WERI-Rb-1 (cell line): ENCODE measurements at regions not wholly inside any gene's neighbourhood (a gene's known extent, or its start where the extent isn't known, plus 50 kb on each side); places are given as distances from the start of the nearest gene placed in this dataset.
"Not testable (repeated sequence)": the region's sequence is repeated elsewhere in the genome, so short reads cannot be mapped to it uniquely, and the experiment has no call there.

Experiments
- DNase-seq: peaks from one replicate; pipeline ENCODE4 v3.0.0-alpha.2; 2020
- H3K27ac ChIP-seq: fragments of 250-450 bp; sonication (Bioruptor Pico); 2 replicates; pipeline ENCODE4 v1.5.1; 2020; ENCODE audit warnings: mild to moderate bottlenecking, moderate library complexity
- H3K27me3 ChIP-seq: fragments of 250-450 bp; sonication (Bioruptor Pico); 2 replicates; pipeline ENCODE4 v1.5.1; 2021; ENCODE audit warnings: mild to moderate bottlenecking, low read depth, moderate library complexity; ENCODE audit not compliant: insufficient read depth, severe bottlenecking
- H3K36me3 ChIP-seq: fragments of 250-450 bp; sonication (Bioruptor Pico); 2 replicates; pipeline ENCODE4 v1.5.1; 2020; ENCODE audit warnings: mild to moderate bottlenecking, moderate library complexity
- H3K4me3 ChIP-seq: 2 replicates; pipeline ENCODE4 v1.5.1; 2011; ENCODE audit warnings: low read depth, mild to moderate bottlenecking, control low read depth, low read length
- H3K9me3 ChIP-seq: fragments of 250-450 bp; sonication (Bioruptor Pico); 2 replicates; pipeline ENCODE4 v1.5.1; 2021; ENCODE audit warnings: mild to moderate bottlenecking, moderate library complexity; ENCODE audit not compliant: severe bottlenecking
- TF ChIP-seq, protein P1 (sequence below): IDR thresholded peaks from 2 replicates; pipeline ENCODE4 v1.5.1; 2011; ENCODE audit warnings: low read depth, mild to moderate bottlenecking, control low read depth, inconsistent platforms, low read length

GRCh38 chr13:38228322-38228721 lies 121.3 kb upstream of the UFM1 start:
- H3K36me3 ChIP-seq = no peaks in the 10 kb centered on the region
- no peak overlapping the region for H3K27ac ChIP-seq
- no peak overlapping the region for H3K4me3 ChIP-seq
- no peaks in the 10 kb centered on the region for H3K9me3 ChIP-seq
- no peaks in the 10 kb centered on the region for H3K27me3 ChIP-seq
- TF ChIP-seq, protein P1, sequence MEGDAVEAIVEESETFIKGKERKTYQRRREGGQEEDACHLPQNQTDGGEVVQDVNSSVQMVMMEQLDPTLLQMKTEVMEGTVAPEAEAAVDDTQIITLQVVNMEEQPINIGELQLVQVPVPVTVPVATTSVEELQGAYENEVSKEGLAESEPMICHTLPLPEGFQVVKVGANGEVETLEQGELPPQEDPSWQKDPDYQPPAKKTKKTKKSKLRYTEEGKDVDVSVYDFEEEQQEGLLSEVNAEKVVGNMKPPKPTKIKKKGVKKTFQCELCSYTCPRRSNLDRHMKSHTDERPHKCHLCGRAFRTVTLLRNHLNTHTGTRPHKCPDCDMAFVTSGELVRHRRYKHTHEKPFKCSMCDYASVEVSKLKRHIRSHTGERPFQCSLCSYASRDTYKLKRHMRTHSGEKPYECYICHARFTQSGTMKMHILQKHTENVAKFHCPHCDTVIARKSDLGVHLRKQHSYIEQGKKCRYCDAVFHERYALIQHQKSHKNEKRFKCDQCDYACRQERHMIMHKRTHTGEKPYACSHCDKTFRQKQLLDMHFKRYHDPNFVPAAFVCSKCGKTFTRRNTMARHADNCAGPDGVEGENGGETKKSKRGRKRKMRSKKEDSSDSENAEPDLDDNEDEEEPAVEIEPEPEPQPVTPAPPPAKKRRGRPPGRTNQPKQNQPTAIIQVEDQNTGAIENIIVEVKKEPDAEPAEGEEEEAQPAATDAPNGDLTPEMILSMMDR = no peak
- DNase-seq = no peak

DNA sequence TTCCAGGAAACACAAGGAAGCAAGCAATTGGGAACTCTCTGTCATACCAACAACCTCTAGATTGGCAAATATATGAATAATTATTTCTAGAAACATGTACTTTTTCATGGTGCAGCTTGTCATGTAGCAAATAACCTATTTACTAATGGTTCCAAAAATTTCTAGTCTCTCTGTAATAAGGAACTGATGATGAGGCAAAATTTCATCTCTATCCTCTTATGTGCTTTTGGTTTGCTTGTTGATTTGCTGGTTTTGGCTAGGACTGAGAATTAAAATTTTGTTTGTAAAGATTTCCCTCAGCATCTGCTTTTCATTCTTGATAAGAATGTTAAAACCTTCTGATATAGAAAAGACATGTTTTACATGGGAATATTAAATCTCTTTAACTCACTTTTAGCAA lies 123.2 kb upstream of the UFM1 start:
- no peaks in the 10 kb centered on the region for H3K36me3 ChIP-seq
- H3K4me3 ChIP-seq = no peak overlapping the region
- DNase-seq = no peak
- TF ChIP-seq, protein P1 = no peak
- no peaks in the 10 kb centered on the region for H3K27me3 ChIP-seq
- H3K27ac ChIP-seq = no peak overlapping the region
- H3K9me3 ChIP-seq = no peaks in the 10 kb centered on the region

GRCh38 chr13:38223089-38223488 lies 126.6 kb upstream of the UFM1 start:
- Histone ChIP-seq H3K27me3 (no peaks in the 10 kb centered on the region), H3K4me3 (no peak overlapping the region), H3K9me3 (no peaks in the 10 kb centered on the region), H3K36me3 (no peaks in the 10 kb centered on the region), H3K27ac (no peak overlapping the region)
- peak; percentile 11 for DNase-seq
- TF ChIP-seq, protein P1 = peak; percentile 35; the same call in 1 of the 2 replicates

- H3K9me3 ChIP-seq, H3K27ac ChIP-seq, H3K4me3 ChIP-seq, H3K36me3 ChIP-seq, H3K27me3 ChIP-seq, DNase-seq: not testable (repeated sequence)
These were observed 128.5 kb upstream of the UFM1 start for GRCh38 chr13:38221120-38221519.

DNA sequence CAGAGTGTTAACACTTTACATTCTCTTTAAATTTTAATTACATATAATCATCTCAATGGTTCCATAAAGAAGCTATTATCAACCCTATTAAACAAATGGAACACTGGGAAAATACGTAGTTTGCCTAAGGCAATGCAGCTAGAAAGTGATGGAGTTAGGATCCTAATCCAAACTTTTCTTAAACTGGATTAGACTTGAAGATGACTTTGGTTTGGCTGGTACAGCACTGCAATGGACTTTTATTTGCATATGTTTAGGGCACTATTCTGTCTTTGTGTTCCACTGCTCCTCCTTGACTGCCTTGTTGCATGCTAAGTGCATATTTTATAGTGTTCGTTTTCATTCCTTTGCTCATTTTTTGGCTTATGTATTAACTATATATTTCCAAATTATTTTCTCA lies 133.5 kb upstream of the UFM1 start:
- TF ChIP-seq, protein P1 = no peak
- no peak overlapping the region for H3K4me3 ChIP-seq
- no peaks in the 10 kb centered on the region for H3K9me3 ChIP-seq
- H3K27me3 ChIP-seq = no peaks in the 10 kb centered on the region
- no peaks in the 10 kb centered on the region for H3K36me3 ChIP-seq
- DNase-seq = no peak
- H3K27ac ChIP-seq = no peak overlapping the region

DNA sequence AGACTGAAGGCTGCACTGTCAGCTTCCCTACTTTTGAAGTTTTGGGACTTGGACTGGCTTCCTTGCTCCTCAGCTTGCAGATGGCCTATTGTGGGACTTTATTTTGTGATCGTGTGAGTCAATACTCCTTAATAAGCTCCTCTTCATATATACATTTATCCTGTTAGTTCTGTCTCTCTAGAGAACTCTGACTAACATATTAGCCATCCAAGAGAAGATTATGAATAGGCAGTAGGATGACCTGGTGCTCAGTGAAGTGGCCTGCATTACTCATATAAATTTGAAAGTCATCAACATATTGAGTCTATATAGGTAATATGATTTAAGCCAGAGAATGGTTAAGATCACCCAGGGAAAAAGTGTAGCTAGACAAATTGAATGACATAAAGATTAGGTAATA lies 136.3 kb upstream of the UFM1 start:
- Histone ChIP-seq H3K27me3 (no peaks in the 10 kb centered on the region), H3K9me3 (no peaks in the 10 kb centered on the region), H3K4me3 (no peak overlapping the region), H3K36me3 (no peaks in the 10 kb centered on the region), H3K27ac (no peak overlapping the region)
- no peak for DNase-seq
- TF ChIP-seq, protein P1 = no peak
